Prostate gland (tissue), 2 donors: ENCODE measurements at regions not wholly inside any gene's neighbourhood (a gene's known extent, or its start where the extent isn't known, plus 50 kb on each side); places are given as distances from the start of the nearest gene placed in this dataset.

Source experiments
- DNase-seq: peaks from one replicate; pipeline ENCODE4 v3.0.0-alpha.2; 2019; ENCODE audit warnings: low spot score
- H3K27ac ChIP-seq, 2 donors: fragments of 200-600 bp; sonication (generic); 2 replicates each; pipeline ENCODE4 v1.5.1; 2017 to 2019
- H3K27me3 ChIP-seq: fragments of 200-600 bp; sonication (generic); replicated peaks from 2 replicates; pipeline ENCODE4 v1.5.1; 2019; ENCODE audit not compliant: insufficient read depth
- H3K36me3 ChIP-seq, 2 donors: fragments of 200-600 bp; sonication (generic); 1 replicate in 1 of 2; 2 replicates in 1 of 2; pipeline versions ENCODE4 v1.5.1 to v1.8.1; 2017 to 2019
- H3K4me1 ChIP-seq: fragments of 200-600 bp; sonication (generic); replicated peaks from 2 replicates; pipeline ENCODE4 v1.5.1; 2019
- H3K4me3 ChIP-seq, 2 donors: fragments of 200-600 bp; sonication (generic); 2 replicates each; pipeline ENCODE4 v1.5.1; 2017 to 2019
- H3K9me3 ChIP-seq: fragments of 200-600 bp; sonication (generic); 2 replicates; pipeline ENCODE4 v1.5.1; 2017
- CTCF ChIP-seq, 4 experiments: fragments of 200-600 bp in 2 of 4; fragments of 450-650 bp in 2 of 4; sonication (generic) in 2 of 4; IDR thresholded peaks; 1 replicate in 3 of 4; 2 replicates in 1 of 4; pipeline ENCODE4 v1.5.1; 2016 to 2019; ENCODE audit warnings: antibody characterized with exemption in 4 of 4, mild to moderate bottlenecking in 2 of 4, moderate library complexity in 2 of 4
- POLR2A ChIP-seq: fragments of 450-650 bp; IDR thresholded peaks from one replicate; pipeline ENCODE4 v1.6.1; 2016; ENCODE audit warnings: antibody characterized with exemption, mild to moderate bottlenecking
- POLR2AphosphoS5 ChIP-seq: sonication (generic); formaldehyde crosslinking; IDR thresholded peaks from one replicate; pipeline ENCODE4 v1.6.1; 2017; ENCODE audit warnings: antibody characterized with exemption
- WGBS: methylation state at CpG from one replicate; pipeline ENCODE4 v1.1.5; 2018; 5-methylcytosine and 5-hydroxymethylcytosine counted together
- intact Hi-C: fragments of 100-400 bp; cut with DNase I; formaldehyde crosslinking; loops from one replicate; pipeline ENCODE4 v1.14.2; 2022

GRCh38 chr4:15250021-15250441 is 177.8 kb upstream of the C1QTNF7 start:
- Histone ChIP-seq H3K36me3 (no peaks in the 10 kb centered on the region), H3K4me3 (no peak overlapping the region), H3K9me3 (no peaks in the 10 kb centered on the region), H3K4me1 (no peaks in the 10 kb centered on the region), H3K27ac (no peak overlapping the region), H3K27me3 (no peaks in the 10 kb centered on the region)
- WGBS, result 36% methylated on average over 3 of the region's 3 CpGs
- DNase-seq, result no peak
- intact Hi-C loops, result no loop called here
- TF ChIP-seq CTCF (IDR thresholded peaks at IDR 0.05) (no peak), POLR2AphosphoS5 (no peak), POLR2A (no peak)

GRCh38 chr4:15253349-15253748 is 174.5 kb upstream of the C1QTNF7 start:
- no peak for DNase-seq
- Histone ChIP-seq H3K27ac (no peak overlapping the region), H3K36me3 (no peaks in the 10 kb centered on the region), H3K4me3 (no peak overlapping the region), H3K4me1 (no peaks in the 10 kb centered on the region), H3K9me3 (no peaks in the 10 kb centered on the region), H3K27me3 (no peaks in the 10 kb centered on the region)
- intact Hi-C loops, result no loop called here
- no peak for TF ChIP-seq POLR2A
- TF ChIP-seq POLR2AphosphoS5, result no peak
- no peak for TF ChIP-seq CTCF (IDR thresholded peaks at IDR 0.05)
- WGBS, result 79% methylated on average over 4 of the region's 4 CpGs

GRCh38 chr4:15254236-15254880 is 173.5 kb upstream of the C1QTNF7 start:
- no peak overlapping the region for H3K4me3 ChIP-seq
- TF ChIP-seq POLR2A (no peak), POLR2AphosphoS5 (no peak), CTCF (IDR thresholded peaks at IDR 0.05) (no peak)
- H3K4me1 ChIP-seq, result no peaks in the 10 kb centered on the region
- H3K27me3 ChIP-seq, result no peaks in the 10 kb centered on the region
- WGBS, result 74% methylated on average over 7 of the region's 7 CpGs
- no peaks in the 10 kb centered on the region for H3K9me3 ChIP-seq
- intact Hi-C loops, result no loop called here
- DNase-seq, result no peak
- no peak overlapping the region for H3K27ac ChIP-seq
- H3K36me3 ChIP-seq, result no peaks in the 10 kb centered on the region

GRCh38 chr4:15255537-15255936 is 172.3 kb upstream of the C1QTNF7 start:
- Histone ChIP-seq H3K36me3 (no peaks in the 10 kb centered on the region), H3K27me3 (no peaks in the 10 kb centered on the region), H3K27ac (no peak overlapping the region), H3K9me3 (no peaks in the 10 kb centered on the region), H3K4me1 (no peaks in the 10 kb centered on the region), H3K4me3 (no peak overlapping the region)
- 60% methylated on average over 4 of the region's 4 CpGs for whole genome bisulfite sequencing
- TF ChIP-seq POLR2A (no peak), CTCF (IDR thresholded peaks at IDR 0.05) (no peak), POLR2AphosphoS5 (no peak)
- no peak for DNase-seq
- intact Hi-C loops, result no loop called here

GRCh38 chr4:15260758-15261157 is 167.1 kb upstream of the C1QTNF7 start:
- intact Hi-C loops, result no loop called here
- Histone ChIP-seq H3K27me3 (no peaks in the 10 kb centered on the region), H3K4me3 (no peak overlapping the region), H3K27ac (no peak overlapping the region), H3K9me3 (no peaks in the 10 kb centered on the region), H3K36me3 (no peaks in the 10 kb centered on the region), H3K4me1 (no peaks in the 10 kb centered on the region)
- DNase-seq, result no peak
- WGBS, result 59% methylated on average over 5 of the region's 5 CpGs
- TF ChIP-seq CTCF (IDR thresholded peaks at IDR 0.05) (no peak), POLR2AphosphoS5 (no peak), POLR2A (no peak)
